AG09319 (cell line): ENCODE measurements at regions not wholly inside any gene's neighbourhood (a gene's known extent, or its start where the extent isn't known, plus 50 kb on each side); places are given as distances from the start of the nearest gene placed in this dataset.
"Not testable (repeated sequence)": the region's sequence is repeated elsewhere in the genome, so short reads cannot be mapped to it uniquely, and the experiment has no call there.

ENCODE experiments used
- DNase-seq: peaks from one replicate; pipeline ENCODE4 v3.0.0-alpha.2; 2010; ENCODE audit warnings: low read depth; ENCODE audit errors: extremely low read depth
- TF ChIP-seq, protein P1 (sequence below): IDR thresholded peaks from 2 replicates; pipeline ENCODE4 v1.5.1; 2011; ENCODE audit warnings: low read depth, mild to moderate bottlenecking, inconsistent platforms, low read length, moderate library complexity

GRCh38 chr18:57943723-57944122 lies 100.3 kb upstream of the NEDD4L start:
- TF ChIP-seq, protein P1, sequence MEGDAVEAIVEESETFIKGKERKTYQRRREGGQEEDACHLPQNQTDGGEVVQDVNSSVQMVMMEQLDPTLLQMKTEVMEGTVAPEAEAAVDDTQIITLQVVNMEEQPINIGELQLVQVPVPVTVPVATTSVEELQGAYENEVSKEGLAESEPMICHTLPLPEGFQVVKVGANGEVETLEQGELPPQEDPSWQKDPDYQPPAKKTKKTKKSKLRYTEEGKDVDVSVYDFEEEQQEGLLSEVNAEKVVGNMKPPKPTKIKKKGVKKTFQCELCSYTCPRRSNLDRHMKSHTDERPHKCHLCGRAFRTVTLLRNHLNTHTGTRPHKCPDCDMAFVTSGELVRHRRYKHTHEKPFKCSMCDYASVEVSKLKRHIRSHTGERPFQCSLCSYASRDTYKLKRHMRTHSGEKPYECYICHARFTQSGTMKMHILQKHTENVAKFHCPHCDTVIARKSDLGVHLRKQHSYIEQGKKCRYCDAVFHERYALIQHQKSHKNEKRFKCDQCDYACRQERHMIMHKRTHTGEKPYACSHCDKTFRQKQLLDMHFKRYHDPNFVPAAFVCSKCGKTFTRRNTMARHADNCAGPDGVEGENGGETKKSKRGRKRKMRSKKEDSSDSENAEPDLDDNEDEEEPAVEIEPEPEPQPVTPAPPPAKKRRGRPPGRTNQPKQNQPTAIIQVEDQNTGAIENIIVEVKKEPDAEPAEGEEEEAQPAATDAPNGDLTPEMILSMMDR = no peak
- DNase-seq = no peak

GRCh38 chr18:57942493-57942892 lies 101.5 kb upstream of the NEDD4L start:
- TF ChIP-seq, protein P1 = no peak
- DNase-seq = no peak

DNA sequence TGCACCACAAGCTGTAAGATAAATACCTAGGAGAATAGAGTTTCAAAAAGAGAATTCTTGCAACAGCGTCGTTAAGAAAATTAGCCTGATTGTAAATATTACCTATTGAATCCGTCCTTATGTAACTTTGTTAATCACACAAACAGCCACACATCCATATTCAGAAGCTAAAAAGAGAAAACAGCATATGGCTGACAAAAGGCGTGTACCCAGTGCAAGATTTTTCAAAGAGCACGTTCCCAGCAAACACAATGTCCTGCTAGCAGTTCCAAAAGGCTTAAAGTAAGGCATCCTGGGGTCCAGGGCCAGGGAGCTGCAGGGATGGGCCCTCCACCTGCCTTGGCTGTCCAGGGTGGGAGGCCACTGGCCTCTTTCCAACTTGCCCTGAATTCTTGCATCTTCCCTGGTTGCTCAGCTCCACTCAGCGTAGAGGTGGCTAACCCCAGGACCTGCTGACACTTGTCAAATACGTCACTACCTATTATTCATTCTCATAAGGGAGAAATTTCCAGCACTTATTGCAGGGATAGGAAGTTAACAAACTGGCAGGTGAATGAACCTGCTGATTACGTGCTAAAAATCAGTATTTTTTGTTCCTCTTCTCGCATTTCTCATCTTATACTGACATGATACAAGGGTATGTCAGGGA lies 102.1 kb upstream of the NEDD4L start:
- TF ChIP-seq, protein P1 = no peak
- no peak for DNase-seq

- TF ChIP-seq, protein P1 = no peak
- no peak for DNase-seq
These were observed 103.8 kb upstream of the NEDD4L start for GRCh38 chr18:57940166-57940660.

- not testable (repeated sequence) for DNase-seq
These were observed 109.7 kb upstream of the NEDD4L start for GRCh38 chr18:57934375-57934774.

- DNase-seq = no peak
- TF ChIP-seq, protein P1 = no peak
These were observed 113.0 kb upstream of the NEDD4L start for GRCh38 chr18:57931038-57931437.

- TF ChIP-seq, protein P1 = no peak
- DNase-seq = no peak
These were observed 113.5 kb upstream of the NEDD4L start for GRCh38 chr18:57930476-57930875.

GRCh38 chr18:57929922-57930321 lies 114.1 kb upstream of the NEDD4L start:
- no peak for DNase-seq
- TF ChIP-seq, protein P1 = no peak
